Gastrocnemius medialis (tissue), 4 donors: ENCODE measurements at regions not wholly inside any gene's neighbourhood (a gene's known extent, or its start where the extent isn't known, plus 50 kb on each side); places are given as distances from the start of the nearest gene placed in this dataset.
"Not testable (repeated sequence)": the region's sequence is repeated elsewhere in the genome, so short reads cannot be mapped to it uniquely, and the experiment has no call there.

Source experiments
- POLR2A ChIP-seq, 2 donors: fragments of 450-650 bp; IDR thresholded peaks; one replicate each; pipeline ENCODE4 v1.6.1; 2017; ENCODE audit warnings: antibody characterized with exemption in 2 of 2, mild to moderate bottlenecking in 2 of 2, moderate library complexity in 2 of 2
- TF ChIP-seq, protein P1 (sequence below), 5 experiments: fragments of 450-650 bp in 3 of 5; fragments of 200-600 bp in 2 of 5; sonication (generic) in 2 of 5; IDR thresholded peaks in 4 of 5; conservative IDR thresholded peaks in 1 of 5; 1 replicate in 4 of 5; 2 replicates in 1 of 5; pipeline ENCODE4 v1.5.1; 2016 to 2019; ENCODE audit warnings: antibody characterized with exemption in 5 of 5, mild to moderate bottlenecking in 3 of 5, moderate library complexity in 3 of 5

DNA sequence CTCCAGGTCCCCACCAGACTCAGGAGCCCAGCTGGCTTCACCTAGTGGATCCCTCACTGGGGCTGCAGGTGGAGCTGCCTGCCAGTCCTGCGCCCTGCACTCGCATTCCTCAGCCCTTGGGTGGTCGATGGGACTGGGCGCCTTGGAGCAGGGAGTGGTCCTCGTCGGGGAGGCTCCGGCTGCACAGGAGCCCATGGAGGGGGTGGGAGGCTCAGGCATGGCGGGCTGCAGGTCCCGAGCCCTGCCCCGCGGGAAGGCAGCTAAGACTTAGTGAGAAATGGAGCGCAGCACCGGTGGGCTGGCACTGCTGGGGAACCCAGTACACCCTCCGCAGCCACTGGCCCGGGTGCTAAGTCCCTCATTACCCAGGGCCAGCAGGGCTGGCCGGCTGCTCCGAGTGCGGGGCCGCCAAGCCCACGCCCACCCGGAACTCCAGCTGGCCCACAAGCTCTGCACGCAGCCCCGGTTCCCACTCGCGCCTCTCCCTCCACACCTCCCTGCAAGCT, 203.4 kb downstream of the DSC3 start:
- TF ChIP-seq, protein P1, sequence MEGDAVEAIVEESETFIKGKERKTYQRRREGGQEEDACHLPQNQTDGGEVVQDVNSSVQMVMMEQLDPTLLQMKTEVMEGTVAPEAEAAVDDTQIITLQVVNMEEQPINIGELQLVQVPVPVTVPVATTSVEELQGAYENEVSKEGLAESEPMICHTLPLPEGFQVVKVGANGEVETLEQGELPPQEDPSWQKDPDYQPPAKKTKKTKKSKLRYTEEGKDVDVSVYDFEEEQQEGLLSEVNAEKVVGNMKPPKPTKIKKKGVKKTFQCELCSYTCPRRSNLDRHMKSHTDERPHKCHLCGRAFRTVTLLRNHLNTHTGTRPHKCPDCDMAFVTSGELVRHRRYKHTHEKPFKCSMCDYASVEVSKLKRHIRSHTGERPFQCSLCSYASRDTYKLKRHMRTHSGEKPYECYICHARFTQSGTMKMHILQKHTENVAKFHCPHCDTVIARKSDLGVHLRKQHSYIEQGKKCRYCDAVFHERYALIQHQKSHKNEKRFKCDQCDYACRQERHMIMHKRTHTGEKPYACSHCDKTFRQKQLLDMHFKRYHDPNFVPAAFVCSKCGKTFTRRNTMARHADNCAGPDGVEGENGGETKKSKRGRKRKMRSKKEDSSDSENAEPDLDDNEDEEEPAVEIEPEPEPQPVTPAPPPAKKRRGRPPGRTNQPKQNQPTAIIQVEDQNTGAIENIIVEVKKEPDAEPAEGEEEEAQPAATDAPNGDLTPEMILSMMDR (IDR thresholded peaks at IDR 0.05 in 4 of 5, conservative IDR thresholded peaks at IDR 0.05 in 1 of 5) = not testable (repeated sequence)
- TF ChIP-seq POLR2A (IDR thresholded peaks at IDR 0.05) = not testable (repeated sequence)
